GM06990 (cell line): ENCODE measurements at regions not wholly inside any gene's neighbourhood (a gene's known extent, or its start where the extent isn't known, plus 50 kb on each side); places are given as distances from the start of the nearest gene placed in this dataset.

Experiments used
- DNase-seq: peaks from one replicate; pipeline ENCODE4 v3.0.0-alpha.2; 2011; ENCODE audit not compliant: insufficient read length; ENCODE audit errors: extremely low read depth
- H3K27me3 ChIP-seq: replicated peaks from 2 replicates; pipeline ENCODE4 v1.6.0; 2011; ENCODE audit warnings: low read length; ENCODE audit not compliant: control insufficient read depth, insufficient read depth
- H3K36me3 ChIP-seq: 2 replicates; pipeline ENCODE4 v1.5.1; 2011; ENCODE audit warnings: low read length; ENCODE audit not compliant: control insufficient read depth, insufficient read depth
- H3K4me3 ChIP-seq: replicated peaks from 2 replicates; pipeline ENCODE4 v1.5.1; 2011; ENCODE audit warnings: low read depth, mild to moderate bottlenecking, control low read depth, low read length
- CTCF ChIP-seq: IDR thresholded peaks from 2 replicates; pipeline ENCODE4 v1.5.1; 2011; ENCODE audit warnings: low read length, control low read depth, mild to moderate bottlenecking, inconsistent platforms; ENCODE audit not compliant: insufficient read depth, poor library complexity, severe bottlenecking

GRCh38 chr2:128774320-128775216 is 455.9 kb upstream of the HS6ST1 start:
- no peak for DNase-seq
- Histone ChIP-seq H3K27me3 (no peaks in the 10 kb centered on the region; the same call in 1 of the 2 replicates), H3K4me3 (no peak overlapping the region), H3K36me3 (no peaks in the 10 kb centered on the region)
- TF ChIP-seq CTCF, result no peak

- H3K36me3 ChIP-seq, result no peaks in the 10 kb centered on the region
- H3K4me3 ChIP-seq, result no peak overlapping the region
- no peak for DNase-seq
- no peaks in the 10 kb centered on the region; the same call in 1 of the 2 replicates for H3K27me3 ChIP-seq
- TF ChIP-seq CTCF, result no peak
Observed at GRCh38 chr2:128775217-128775913, 456.7 kb upstream of the HS6ST1 start.

DNA sequence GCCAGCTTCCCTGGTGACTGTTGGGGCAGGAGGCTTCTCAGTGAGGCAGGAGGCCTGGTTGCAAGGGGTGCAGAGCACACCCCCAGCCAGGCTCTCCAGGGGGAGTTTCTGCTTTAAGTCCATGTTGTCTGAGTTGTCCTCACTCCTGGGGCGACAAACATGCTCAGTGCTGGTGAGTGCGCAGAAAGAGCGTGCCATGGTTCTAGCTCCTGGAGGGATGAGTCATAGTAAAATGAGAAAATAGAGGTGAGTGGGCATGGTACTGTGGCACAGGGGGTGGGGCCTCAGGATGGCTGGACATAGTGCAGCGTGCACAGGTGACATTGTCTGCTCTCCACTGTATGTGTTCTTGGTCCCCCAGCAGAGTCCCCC is 457.2 kb upstream of the HS6ST1 start:
- no peaks in the 10 kb centered on the region; the same call in 1 of the 2 replicates for H3K27me3 ChIP-seq
- no peak overlapping the region for H3K4me3 ChIP-seq
- no peak for DNase-seq
- H3K36me3 ChIP-seq, result no peaks in the 10 kb centered on the region
- TF ChIP-seq CTCF, result no peak

DNA sequence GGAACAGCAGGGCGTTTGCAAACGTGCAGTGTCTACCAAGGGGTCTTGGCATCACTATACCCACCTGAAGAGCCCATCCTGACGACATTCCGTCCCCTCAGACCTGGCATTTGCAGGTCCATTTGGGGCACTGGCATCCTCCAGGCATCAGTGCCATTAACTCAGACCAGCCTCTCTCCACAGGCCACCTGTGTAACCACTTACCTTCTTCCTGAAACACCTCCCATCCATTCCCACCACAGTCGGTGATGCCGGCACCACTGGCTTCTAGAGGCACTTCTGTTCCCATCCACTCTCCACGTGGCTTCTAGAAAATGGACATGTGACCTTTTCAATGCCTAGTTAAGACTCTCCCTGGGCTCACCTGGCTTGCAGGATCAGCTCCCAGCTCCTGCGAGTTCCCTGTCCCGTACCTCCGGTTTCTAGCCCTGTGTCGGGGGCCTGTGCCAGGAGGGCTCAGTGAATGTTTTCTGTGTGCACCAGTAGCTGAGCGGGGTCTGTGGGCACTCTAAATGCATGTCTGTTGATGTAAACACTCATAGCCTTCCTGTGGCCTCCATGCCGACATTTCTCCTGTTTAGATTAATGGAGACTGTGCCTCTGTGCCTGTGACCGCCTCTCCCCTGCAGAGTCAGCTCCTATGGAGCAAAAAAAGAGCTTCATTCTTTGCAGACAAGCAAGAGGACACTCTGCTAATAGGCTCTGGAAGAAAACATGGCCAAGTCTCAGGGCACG is 458.0 kb upstream of the HS6ST1 start:
- no peak for TF ChIP-seq CTCF
- Histone ChIP-seq H3K4me3 (no peak overlapping the region), H3K27me3 (no peaks in the 10 kb centered on the region; the same call in 1 of the 2 replicates), H3K36me3 (no peaks in the 10 kb centered on the region)
- DNase-seq, result no peak

GRCh38 chr2:128777196-128778035 is 458.7 kb upstream of the HS6ST1 start:
- no peak for DNase-seq
- H3K27me3 ChIP-seq, result no peaks in the 10 kb centered on the region; the same call in 1 of the 2 replicates
- no peaks in the 10 kb centered on the region for H3K36me3 ChIP-seq
- H3K4me3 ChIP-seq, result no peak overlapping the region
- TF ChIP-seq CTCF, result no peak
